Smooth muscle cell (in vitro differentiated cells): ENCODE measurements at regions not wholly inside any gene's neighbourhood (a gene's known extent, or its start where the extent isn't known, plus 50 kb on each side); places are given as distances from the start of the nearest gene placed in this dataset.
"Not testable (repeated sequence)": the region's sequence is repeated elsewhere in the genome, so short reads cannot be mapped to it uniquely, and the experiment has no call there.

Experiments used
- DNase-seq: peaks from one replicate; lab custom pipeline; 2025; ENCODE audit not compliant: unreplicated experiment; lab: John Stamatoyannopoulos, UW
- H2AFZ ChIP-seq: fragments of 200-600 bp; sonication (generic); 2 replicates; pipeline ENCODE4 v1.6.0; 2016; ENCODE audit warnings: antibody characterized with exemption, low read depth, mild to moderate bottlenecking
- H3F3A ChIP-seq: fragments of 200-600 bp; sonication (generic); 2 replicates; pipeline ENCODE4 v1.6.0; 2017; ENCODE audit warnings: antibody characterized with exemption, low read depth
- H3K27ac ChIP-seq: fragments of 200-600 bp; sonication (generic); 2 replicates; pipeline ENCODE4 v1.5.1; 2016; ENCODE audit warnings: low read depth, mild to moderate bottlenecking
- H3K27me3 ChIP-seq: fragments of 200-600 bp; sonication (generic); 2 replicates; pipeline ENCODE4 v1.6.1; 2016; ENCODE audit warnings: low read depth, mild to moderate bottlenecking
- H3K36me3 ChIP-seq: fragments of 200-600 bp; sonication (generic); 2 replicates; pipeline ENCODE4 v1.5.1; 2016; ENCODE audit warnings: low read depth
- H3K4me1 ChIP-seq: fragments of 200-600 bp; sonication (generic); 2 replicates; pipeline ENCODE4 v1.5.1; 2016; ENCODE audit warnings: low read depth
- H3K4me2 ChIP-seq: fragments of 200-600 bp; sonication (generic); 2 replicates; pipeline ENCODE4 v1.6.0; 2016; ENCODE audit warnings: mild to moderate bottlenecking
- H3K4me3 ChIP-seq: fragments of 200-600 bp; sonication (generic); 2 replicates; pipeline ENCODE4 v1.5.1; 2016; ENCODE audit warnings: mild to moderate bottlenecking
- H3K79me2 ChIP-seq: fragments of 200-600 bp; sonication (generic); 2 replicates; pipeline ENCODE4 v1.6.0; 2016; ENCODE audit warnings: low read depth, mild to moderate bottlenecking
- H3K9ac ChIP-seq: fragments of 200-600 bp; sonication (generic); 2 replicates; pipeline ENCODE4 v1.6.0; 2016; ENCODE audit warnings: low read depth
- H3K9me3 ChIP-seq: fragments of 200-600 bp; sonication (generic); replicated peaks from 2 replicates; pipeline ENCODE4 v1.5.1; 2016; ENCODE audit warnings: low read depth
- H4K20me1 ChIP-seq: fragments of 200-600 bp; sonication (generic); 2 replicates; pipeline ENCODE4 v1.6.0; 2016; ENCODE audit warnings: low read depth
- CTCF ChIP-seq: fragments of 200-600 bp; sonication (generic); IDR thresholded peaks from 2 replicates; pipeline ENCODE4 v1.5.1; 2017; ENCODE audit warnings: borderline replicate concordance, mild to moderate bottlenecking, antibody characterized with exemption; ENCODE audit not compliant: insufficient read depth, poor library complexity, severe bottlenecking
- WGBS: methylation state at CpG from one replicate; pipeline ENCODE4 v1.1.7; 2016; ENCODE audit warnings: low lambda C conversion rate; 5-methylcytosine and 5-hydroxymethylcytosine counted together

- Histone ChIP-seq H3F3A (no peaks in the 10 kb centered on the region), H3K9me3 (no peaks in the 10 kb centered on the region), H3K27me3 (no peaks in the 10 kb centered on the region), H3K79me2 (no peaks in the 10 kb centered on the region), H3K4me3 (no peak overlapping the region), H3K4me2 (no peak overlapping the region), H4K20me1 (no peaks in the 10 kb centered on the region), H3K4me1 (no peaks in the 10 kb centered on the region), H3K36me3 (no peaks in the 10 kb centered on the region), H2AFZ (no peak overlapping the region), H3K27ac (no peak overlapping the region), H3K9ac (no peak overlapping the region)
- no peak for DNase-seq
- 67% methylated on average over 5 of the region's 5 CpGs for WGBS
- TF ChIP-seq CTCF, result no peak
These were observed 137.8 kb downstream of the SOD2 start for GRCh38 chr6:159555082-159555875.

GRCh38 chr6:159541296-159541695 lies 151.7 kb downstream of the SOD2 start:
- Histone ChIP-seq H3K4me1 (no peaks in the 10 kb centered on the region), H3K27ac (no peak overlapping the region), H3F3A (no peaks in the 10 kb centered on the region), H3K27me3 (peaks cover 5% of the 10 kb centered on the region), H2AFZ (no peak overlapping the region), H3K4me2 (no peak overlapping the region), H3K9ac (no peak overlapping the region), H3K4me3 (no peak overlapping the region), H3K36me3 (no peaks in the 10 kb centered on the region), H3K9me3 (no peaks in the 10 kb centered on the region), H3K79me2 (no peaks in the 10 kb centered on the region), H4K20me1 (no peaks in the 10 kb centered on the region)
- WGBS, result 87% methylated on average over 2 of the region's 2 CpGs
- no peak for TF ChIP-seq CTCF
- DNase-seq, result no peak

- Histone ChIP-seq H3K4me2 (no peak overlapping the region), H3K36me3 (no peaks in the 10 kb centered on the region), H3F3A (no peaks in the 10 kb centered on the region), H3K9ac (no peak overlapping the region), H3K27ac (no peak overlapping the region), H4K20me1 (no peaks in the 10 kb centered on the region), H2AFZ (no peak overlapping the region), H3K79me2 (no peaks in the 10 kb centered on the region), H3K4me3 (no peak overlapping the region), H3K9me3 (no peaks in the 10 kb centered on the region), H3K27me3 (peaks cover 5% of the 10 kb centered on the region), H3K4me1 (no peaks in the 10 kb centered on the region)
- DNase-seq, result no peak
- 94% methylated on average over 6 of the region's 6 CpGs for WGBS
- no peak for TF ChIP-seq CTCF
These were observed 152.2 kb downstream of the SOD2 start for GRCh38 chr6:159540883-159541282.

GRCh38 chr6:159540152-159540551 lies 152.9 kb downstream of the SOD2 start:
- peak; percentile 17 for TF ChIP-seq CTCF
- Histone ChIP-seq H3K79me2 (no peaks in the 10 kb centered on the region), H3K27me3 (peaks cover 8% of the 10 kb centered on the region), H3K36me3 (no peaks in the 10 kb centered on the region), H3K4me2 (no peak overlapping the region), H3K4me3 (no peak overlapping the region), H3K27ac (no peak overlapping the region), H3K9me3 (no peaks in the 10 kb centered on the region), H3K9ac (no peak overlapping the region), H4K20me1 (no peaks in the 10 kb centered on the region), H3K4me1 (no peaks in the 10 kb centered on the region), H2AFZ (no peak overlapping the region), H3F3A (no peaks in the 10 kb centered on the region)
- DNase-seq, result no peak
- WGBS, result 32% methylated on average over 12 of the region's 12 CpGs

- not testable (repeated sequence) for H2AFZ ChIP-seq, H3F3A ChIP-seq, H3K27me3 ChIP-seq, H3K4me1 ChIP-seq, H3K9me3 ChIP-seq, H3K9ac ChIP-seq, H3K4me2 ChIP-seq, H4K20me1 ChIP-seq, H3K4me3 ChIP-seq, H3K36me3 ChIP-seq, H3K27ac ChIP-seq, H3K79me2 ChIP-seq, DNase-seq
- 84% methylated on average over 1 of the region's 1 CpG for WGBS
These were observed 155.0 kb downstream of the SOD2 start for GRCh38 chr6:159538031-159538430.
